Esophagus squamous epithelium (tissue), 4 donors: ENCODE measurements at regions not wholly inside any gene's neighbourhood (a gene's known extent, or its start where the extent isn't known, plus 50 kb on each side); places are given as distances from the start of the nearest gene placed in this dataset.
"Not testable (repeated sequence)": the region's sequence is repeated elsewhere in the genome, so short reads cannot be mapped to it uniquely, and the experiment has no call there.

Source experiments
- CTCF ChIP-seq, 6 experiments: fragments of 450-650 bp in 4 of 6; fragments of 200-600 bp in 2 of 6; sonication (generic) in 2 of 6; IDR thresholded peaks; one replicate each; pipeline ENCODE4 v1.5.1; 2016 to 2019; ENCODE audit warnings: antibody characterized with exemption in 6 of 6, mild to moderate bottlenecking in 4 of 6, moderate library complexity in 4 of 6
- POLR2A ChIP-seq, 4 donors: fragments of 450-650 bp; IDR thresholded peaks; one replicate each; pipeline ENCODE4 v1.6.1; 2017; ENCODE audit warnings: antibody characterized with exemption in 4 of 4, mild to moderate bottlenecking in 4 of 4, moderate library complexity in 3 of 4

- TF ChIP-seq CTCF, POLR2A (IDR thresholded peaks at IDR 0.05): not testable (repeated sequence)
These were observed 204.0 kb upstream of the FRG1 start for GRCh38 chr4:189736656-189737055.
